ENCODE measurements at regions not wholly inside any gene's neighbourhood (a gene's known extent, or its start where the extent isn't known, plus 50 kb on each side); places are given as distances from the start of the nearest gene placed in this dataset.
A peak's percentile ranks its signal among the peaks of the same experiment; 100 is the strongest.
"Not testable (repeated sequence)": the region's sequence is repeated elsewhere in the genome, so short reads cannot be mapped to it uniquely, and the experiment has no call there.

DNA sequence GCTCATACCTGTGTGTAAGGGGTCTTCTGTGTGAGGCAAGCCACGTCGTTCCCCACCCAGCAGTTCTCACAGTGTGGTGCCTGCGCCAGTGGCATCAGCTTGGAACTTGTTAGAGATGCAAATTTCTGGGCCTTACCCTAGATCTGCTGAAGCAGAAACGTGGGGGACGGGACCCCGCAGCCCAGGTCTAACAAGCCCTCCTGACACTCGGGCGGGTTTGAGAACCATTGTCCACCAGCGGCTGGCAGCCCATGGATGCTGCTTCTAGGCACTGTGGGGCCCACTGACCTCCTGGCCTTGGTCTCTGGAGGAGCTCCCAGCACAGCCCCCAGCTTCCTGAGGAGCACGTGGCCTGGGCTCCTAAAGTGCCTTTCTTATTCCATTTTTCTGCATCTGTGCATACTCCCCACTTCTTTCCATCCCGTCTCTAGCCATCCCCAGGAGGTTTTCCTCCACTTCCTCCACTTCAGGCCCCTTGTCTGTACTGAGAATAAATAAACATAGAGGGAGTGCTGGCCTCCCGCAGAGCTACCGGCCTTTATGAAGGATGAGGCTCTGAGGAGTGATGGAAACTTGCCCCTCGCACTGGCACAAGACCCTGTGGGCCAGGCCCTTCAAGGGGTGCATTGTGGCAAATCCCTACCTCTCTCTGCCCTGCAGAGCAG is 94.3 kb downstream of the GALR1 start:
- H3K9me3 Mint-ChIP-seq (ENCODE audit: unreplicated experiment) = no peaks in the 10 kb centered on the region
- intact Hi-C loops (cut with micrococcal nuclease) = no loop called here
- H3K27ac Mint-ChIP-seq (ENCODE audit: low read depth, unreplicated experiment) = no peak overlapping the region
- no TSS peak for BruUV-seq (replicated peaks)
- no peak overlapping the region for H3K4me3 Mint-ChIP-seq (ENCODE audit: unreplicated experiment)
- no peaks in the 10 kb centered on the region for H3K36me3 Mint-ChIP-seq (ENCODE audit: insufficient read depth, unreplicated experiment)
- no peak for TF ChIP-seq CTCF (IDR thresholded peaks at IDR 0.05; ENCODE audit: unreplicated experiment)
- no peaks in the 10 kb centered on the region for H3K27me3 Mint-ChIP-seq (ENCODE audit: insufficient read depth, unreplicated experiment)
- H3K4me1 Mint-ChIP-seq (ENCODE audit: insufficient read depth, unreplicated experiment) = peaks cover 15% of the 10 kb centered on the region
- CTCF ChIA-PET = interaction anchor here (0.8 kb wide), 1 partner anchor 361 kb away, joined by 3 read pairs; no protein-coding TSS in a partner anchor
- no peak for DNase-seq (ENCODE audit: unreplicated experiment)
- POLR2A ChIA-PET = no interaction called here

- no peak for DNase-seq (ENCODE audit: unreplicated experiment)
- no peak for TF ChIP-seq CTCF (IDR thresholded peaks at IDR 0.05; ENCODE audit: unreplicated experiment)
- ChIA-PET CTCF (interaction anchor here (0.8 kb wide), 1 partner anchor 362 kb away, joined by 3 read pairs; no protein-coding TSS in a partner anchor), POLR2A (no interaction called here)
- no TSS peak for BruUV-seq (replicated peaks)
- intact Hi-C loops (cut with micrococcal nuclease) = no loop called here
- Mint-ChIP-seq H3K4me3 (ENCODE audit: unreplicated experiment) (no peak overlapping the region), H3K27ac (ENCODE audit: low read depth, unreplicated experiment) (no peak overlapping the region), H3K9me3 (ENCODE audit: unreplicated experiment) (no peaks in the 10 kb centered on the region), H3K27me3 (ENCODE audit: insufficient read depth, unreplicated experiment) (no peaks in the 10 kb centered on the region), H3K4me1 (ENCODE audit: insufficient read depth, unreplicated experiment) (peaks cover 15% of the 10 kb centered on the region), H3K36me3 (ENCODE audit: insufficient read depth, unreplicated experiment) (peaks cover 6% of the 10 kb centered on the region)
Observed at GRCh38 chr18:77344786-77345500, 95.3 kb downstream of the GALR1 start.

DNA sequence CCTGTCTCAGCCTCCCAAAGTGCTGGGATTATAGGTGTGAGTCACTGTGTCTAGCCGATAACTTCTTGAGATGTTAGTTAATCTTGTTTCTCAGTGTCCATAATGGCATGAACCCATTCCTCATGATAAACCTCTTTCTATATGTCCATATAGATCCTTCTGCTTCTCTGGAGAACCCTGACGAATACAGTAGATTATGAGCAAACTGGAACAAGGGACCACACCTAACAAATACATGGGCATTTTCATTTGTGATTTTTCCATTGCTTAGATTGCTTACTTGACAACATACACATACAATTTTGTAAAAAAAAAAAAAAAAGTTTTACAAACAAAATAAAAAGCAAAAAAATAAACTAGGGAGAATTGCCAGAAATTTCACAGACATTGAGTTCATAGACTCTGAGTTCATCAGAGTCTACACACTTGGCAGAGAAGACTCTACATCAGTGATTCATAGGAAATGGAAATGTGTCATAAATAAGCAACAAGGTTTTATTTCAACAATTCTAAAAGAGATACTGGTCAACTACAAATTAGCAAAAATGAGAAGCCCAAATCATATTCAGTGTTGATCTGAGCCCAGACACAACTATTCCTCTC is 96.7 kb downstream of the GALR1 start:
- Mint-ChIP-seq H3K27ac (ENCODE audit: low read depth, unreplicated experiment) (no peak overlapping the region), H3K36me3 (ENCODE audit: insufficient read depth, unreplicated experiment) (peaks cover 6% of the 10 kb centered on the region), H3K9me3 (ENCODE audit: unreplicated experiment) (no peaks in the 10 kb centered on the region), H3K27me3 (ENCODE audit: insufficient read depth, unreplicated experiment) (no peaks in the 10 kb centered on the region), H3K4me1 (ENCODE audit: insufficient read depth, unreplicated experiment) (peaks cover 15% of the 10 kb centered on the region), H3K4me3 (ENCODE audit: unreplicated experiment) (no peak overlapping the region)
- ChIA-PET POLR2A (no interaction called here), CTCF (no interaction called here)
- DNase-seq (ENCODE audit: unreplicated experiment) = peak; percentile 46
- no TSS peak for BruUV-seq (replicated peaks)
- no peak for TF ChIP-seq CTCF (IDR thresholded peaks at IDR 0.05; ENCODE audit: unreplicated experiment)
- intact Hi-C loops (cut with micrococcal nuclease) = no loop called here

- H3K4me1 Mint-ChIP-seq (ENCODE audit: insufficient read depth, unreplicated experiment); H3K27me3 Mint-ChIP-seq (ENCODE audit: insufficient read depth, unreplicated experiment); DNase-seq (ENCODE audit: unreplicated experiment); H3K9me3 Mint-ChIP-seq (ENCODE audit: unreplicated experiment); H3K36me3 Mint-ChIP-seq (ENCODE audit: insufficient read depth, unreplicated experiment); intact Hi-C loops (cut with micrococcal nuclease); H3K4me3 Mint-ChIP-seq (ENCODE audit: unreplicated experiment); BruUV-seq (replicated peaks); H3K27ac Mint-ChIP-seq (ENCODE audit: low read depth, unreplicated experiment); POLR2A ChIA-PET: not testable (repeated sequence)
- CTCF ChIA-PET = interaction anchor here (0.6 kb wide), 1 partner anchor 97 kb away, joined by 3 read pairs; no protein-coding TSS in a partner anchor
Observed at GRCh38 chr18:77353349-77353748, 103.7 kb downstream of the GALR1 start.

All from MCF 10A (cell line).